Dermis microvascular lymphatic vessel endothelial cell (primary cell): ENCODE measurements at regions not wholly inside any gene's neighbourhood (a gene's known extent, or its start where the extent isn't known, plus 50 kb on each side); places are given as distances from the start of the nearest gene placed in this dataset.

ENCODE experiments used
- DNase-seq, 2 donors: peaks; one replicate each; pipeline versions ENCODE4 v3.0.0 to v3.0.0-alpha.2; 2010; ENCODE audit warnings: low read depth in 2 of 2

- DNase-seq, result no peak
Measured at GRCh38 chr20:51162015-51162414, 139.1 kb upstream of the KCNG1 start.

- no peak for DNase-seq
Measured at GRCh38 chr20:51160821-51161220, 137.9 kb upstream of the KCNG1 start.

- DNase-seq, result no peak
Measured at GRCh38 chr20:51159981-51160380, 137.1 kb upstream of the KCNG1 start.

- DNase-seq, result no peak
Measured at GRCh38 chr20:51159303-51159702, 136.4 kb upstream of the KCNG1 start.

- DNase-seq, result no peak
Measured at GRCh38 chr20:51158226-51158625, 135.3 kb upstream of the KCNG1 start.

- DNase-seq, result no peak
Measured at GRCh38 chr20:51156041-51156982, 133.4 kb upstream of the KCNG1 start.

GRCh38 chr20:51154708-51155690, 132.1 kb upstream of the KCNG1 start:
- no peak for DNase-seq

- DNase-seq, result no peak
Measured at GRCh38 chr20:51153867-51154707, 131.2 kb upstream of the KCNG1 start.

GRCh38 chr20:51148941-51149340, 126.0 kb upstream of the KCNG1 start:
- DNase-seq, result no peak

- no peak for DNase-seq
Measured at GRCh38 chr20:51144476-51144875, 121.6 kb upstream of the KCNG1 start.

- no peak for DNase-seq
Measured at GRCh38 chr20:51143652-51144051, 120.7 kb upstream of the KCNG1 start.

- no peak for DNase-seq
Measured at GRCh38 chr20:51142448-51142847, 119.5 kb upstream of the KCNG1 start.

GRCh38 chr20:51140671-51141070, 117.8 kb upstream of the KCNG1 start:
- no peak for DNase-seq

- DNase-seq, result no peak
Measured at GRCh38 chr20:51139891-51140290, 117.0 kb upstream of the KCNG1 start.

GRCh38 chr20:51138576-51138975, 115.7 kb upstream of the KCNG1 start:
- no peak for DNase-seq

GRCh38 chr20:51137461-51137860, 114.6 kb upstream of the KCNG1 start:
- DNase-seq, result no peak

GRCh38 chr20:51135926-51136715, 113.2 kb upstream of the KCNG1 start:
- peak in 1 of 2 donors; percentile 44 for DNase-seq

- no peak for DNase-seq
Measured at GRCh38 chr20:51134405-51134804, 111.5 kb upstream of the KCNG1 start.

- DNase-seq, result no peak
Measured at GRCh38 chr20:51132279-51132678, 109.4 kb upstream of the KCNG1 start.

GRCh38 chr20:51131811-51132210, 108.9 kb upstream of the KCNG1 start:
- DNase-seq, result no peak
